ENCODE measurements at regions not wholly inside any gene's neighbourhood (a gene's known extent, or its start where the extent isn't known, plus 50 kb on each side); places are given as distances from the start of the nearest gene placed in this dataset.

DNA sequence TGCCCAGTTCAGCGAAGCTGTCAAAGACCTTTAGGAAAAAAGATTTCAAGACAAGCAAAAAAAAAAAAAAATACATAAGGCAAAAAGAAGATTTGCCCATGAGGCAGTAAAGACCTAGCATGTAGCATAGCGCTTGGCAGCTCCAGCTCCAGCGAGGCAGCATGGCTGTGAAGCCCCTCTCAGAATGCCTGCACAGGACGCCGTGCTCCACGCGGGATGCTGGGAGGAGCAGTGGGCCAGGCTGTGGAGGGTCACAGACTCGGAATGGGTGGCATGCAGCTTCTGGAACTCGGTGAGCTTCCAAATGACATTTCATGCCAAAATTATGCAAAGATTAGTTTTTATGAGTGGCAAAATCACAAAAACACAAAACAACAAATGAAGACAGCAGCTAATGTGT is 267.3 kb downstream of the ZNF516 start:
- no peak overlapping the region for H3K4me3 ChIP-seq (ENCODE audit: low read depth, low read length)
- DNase-seq (ENCODE audit: low read depth): no peak
- TF ChIP-seq, protein P1, sequence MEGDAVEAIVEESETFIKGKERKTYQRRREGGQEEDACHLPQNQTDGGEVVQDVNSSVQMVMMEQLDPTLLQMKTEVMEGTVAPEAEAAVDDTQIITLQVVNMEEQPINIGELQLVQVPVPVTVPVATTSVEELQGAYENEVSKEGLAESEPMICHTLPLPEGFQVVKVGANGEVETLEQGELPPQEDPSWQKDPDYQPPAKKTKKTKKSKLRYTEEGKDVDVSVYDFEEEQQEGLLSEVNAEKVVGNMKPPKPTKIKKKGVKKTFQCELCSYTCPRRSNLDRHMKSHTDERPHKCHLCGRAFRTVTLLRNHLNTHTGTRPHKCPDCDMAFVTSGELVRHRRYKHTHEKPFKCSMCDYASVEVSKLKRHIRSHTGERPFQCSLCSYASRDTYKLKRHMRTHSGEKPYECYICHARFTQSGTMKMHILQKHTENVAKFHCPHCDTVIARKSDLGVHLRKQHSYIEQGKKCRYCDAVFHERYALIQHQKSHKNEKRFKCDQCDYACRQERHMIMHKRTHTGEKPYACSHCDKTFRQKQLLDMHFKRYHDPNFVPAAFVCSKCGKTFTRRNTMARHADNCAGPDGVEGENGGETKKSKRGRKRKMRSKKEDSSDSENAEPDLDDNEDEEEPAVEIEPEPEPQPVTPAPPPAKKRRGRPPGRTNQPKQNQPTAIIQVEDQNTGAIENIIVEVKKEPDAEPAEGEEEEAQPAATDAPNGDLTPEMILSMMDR (conservative IDR thresholded peaks at IDR 0.05; ENCODE audit: low read depth, low read length): no peak

DNA sequence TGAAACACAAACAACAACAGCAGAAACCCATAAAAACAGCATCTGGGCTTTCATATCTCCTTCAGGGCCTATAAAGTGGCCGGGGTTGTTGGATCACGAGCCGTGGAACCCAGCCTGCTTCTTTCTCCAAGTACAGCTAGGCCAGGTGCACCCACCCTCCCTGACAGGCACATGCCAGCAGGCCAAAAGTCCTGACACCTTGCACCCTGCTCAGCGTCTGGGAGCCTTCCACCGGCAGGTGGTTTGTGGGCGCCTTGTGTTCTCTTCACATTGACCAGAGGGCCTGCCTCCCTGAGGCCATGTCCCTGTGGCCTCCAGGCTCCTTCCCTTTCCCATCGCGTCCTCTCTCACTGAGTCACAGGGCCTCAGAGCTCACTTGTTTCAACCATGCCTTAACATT is 271.6 kb downstream of the ZNF516 start:
- TF ChIP-seq, protein P1 (conservative IDR thresholded peaks at IDR 0.05; ENCODE audit: low read depth, low read length): no peak
- H3K4me3 ChIP-seq (ENCODE audit: low read depth, low read length): no peak overlapping the region
- DNase-seq (ENCODE audit: low read depth): no peak

DNA sequence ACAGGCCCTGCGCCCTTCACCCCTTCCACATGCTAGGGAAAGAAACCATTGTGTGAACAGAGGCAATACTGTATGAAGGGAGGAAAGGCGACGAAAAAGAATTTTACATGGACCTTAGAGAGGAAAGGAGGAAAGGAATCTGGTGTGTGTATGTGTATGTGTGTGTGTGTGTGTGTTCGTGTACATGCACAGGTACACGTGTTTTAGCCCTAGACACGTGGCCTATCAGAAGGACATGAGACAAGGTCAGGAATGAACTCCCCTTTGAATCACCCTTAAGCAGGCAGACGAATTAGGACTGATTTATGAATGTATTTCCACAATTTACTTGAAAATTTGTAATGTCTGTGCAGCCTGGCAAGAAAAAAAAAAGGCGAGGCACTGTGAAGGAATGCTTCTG is 276.0 kb downstream of the ZNF516 start:
- no peak for DNase-seq (ENCODE audit: low read depth)
- TF ChIP-seq, protein P1 (conservative IDR thresholded peaks at IDR 0.05; ENCODE audit: low read depth, low read length): no peak
- no peak overlapping the region for H3K4me3 ChIP-seq (ENCODE audit: low read depth, low read length)

DNA sequence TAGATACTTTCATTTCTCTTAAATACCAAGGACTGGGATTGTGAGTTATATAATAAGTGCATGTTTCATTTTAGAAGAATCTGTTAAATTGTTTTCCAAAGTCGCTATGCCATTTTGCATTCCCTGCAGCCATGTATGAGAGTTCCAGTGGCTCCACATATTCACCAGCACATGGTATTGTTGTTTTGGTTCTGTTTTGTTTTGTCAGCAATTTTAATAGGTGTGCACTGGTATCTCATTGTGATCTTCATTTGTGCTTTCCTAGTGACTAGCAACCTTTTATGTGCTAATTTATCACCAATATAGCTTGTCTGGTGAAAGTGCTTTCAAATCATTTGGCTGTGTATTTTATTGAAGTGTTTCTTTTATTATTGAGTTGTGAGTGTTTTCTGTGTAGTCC is 278.9 kb downstream of the ZNF516 start:
- no peak for DNase-seq (ENCODE audit: low read depth)
- H3K4me3 ChIP-seq (ENCODE audit: low read depth, low read length): no peak overlapping the region
- TF ChIP-seq, protein P1 (conservative IDR thresholded peaks at IDR 0.05; ENCODE audit: low read depth, low read length): no peak

DNA sequence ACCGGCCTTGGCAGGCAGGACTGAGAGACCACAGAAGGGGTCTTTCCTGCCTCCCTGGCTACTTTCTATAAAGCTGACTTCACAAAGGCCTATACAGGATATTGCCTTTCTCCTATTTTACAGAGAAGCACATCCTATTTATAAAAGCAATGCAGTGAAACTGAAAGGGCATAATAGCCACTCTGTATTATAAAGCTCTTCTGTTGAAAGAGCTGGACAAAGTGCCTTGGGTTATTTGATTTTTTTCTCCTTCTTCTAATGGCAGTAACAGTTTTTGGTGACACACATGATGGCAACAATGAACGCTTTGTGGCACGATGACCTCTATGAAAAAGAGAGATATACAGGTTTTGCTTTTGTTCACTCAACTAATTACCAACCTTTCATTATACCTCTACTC is 281.1 kb downstream of the ZNF516 start:
- H3K4me3 ChIP-seq (ENCODE audit: low read depth, low read length): no peak overlapping the region
- TF ChIP-seq, protein P1 (conservative IDR thresholded peaks at IDR 0.05; ENCODE audit: low read depth, low read length): no peak
- DNase-seq (ENCODE audit: low read depth): no peak

DNA sequence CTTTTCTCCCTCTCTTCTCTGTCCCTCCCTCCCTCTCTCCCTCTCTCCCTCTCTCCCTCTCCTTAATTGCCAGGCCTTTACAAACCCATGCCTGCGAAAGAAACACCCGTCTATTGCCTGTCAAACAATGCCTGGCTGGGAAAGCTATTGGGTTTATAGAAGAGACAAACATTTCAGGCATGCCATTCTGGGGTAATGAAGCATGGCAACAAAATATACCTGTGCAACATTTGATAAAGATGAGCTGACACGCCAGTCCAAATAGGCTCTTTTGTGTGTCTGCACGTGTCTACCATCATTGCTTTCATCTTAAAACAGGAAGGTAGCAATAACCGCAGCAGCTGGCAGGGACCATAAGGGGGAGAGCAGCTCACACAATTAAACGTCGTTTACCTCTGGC is 282.1 kb downstream of the ZNF516 start:
- DNase-seq (ENCODE audit: low read depth): no peak
- TF ChIP-seq, protein P1 (conservative IDR thresholded peaks at IDR 0.05; ENCODE audit: low read depth, low read length): no peak
- H3K4me3 ChIP-seq (ENCODE audit: low read depth, low read length): no peak overlapping the region

DNA sequence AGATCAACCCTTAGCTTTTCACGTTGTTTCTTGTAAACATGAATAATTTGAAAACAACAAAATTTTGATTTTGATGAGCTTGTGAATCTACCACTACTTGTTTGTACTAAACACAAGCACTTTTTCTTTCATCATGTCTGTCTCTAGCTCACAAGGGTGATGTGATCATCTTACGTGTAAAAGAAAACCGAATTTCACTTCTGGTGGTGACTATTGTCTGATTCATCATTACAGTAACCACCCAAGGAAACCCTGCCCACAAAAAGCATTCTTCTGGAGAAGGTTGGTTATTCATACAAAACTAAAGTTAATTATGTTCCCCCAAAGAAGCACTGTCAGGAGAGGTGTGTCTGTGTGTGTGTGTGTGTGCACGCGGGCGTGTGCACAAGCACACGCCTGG is 285.4 kb downstream of the ZNF516 start:
- no peak for DNase-seq (ENCODE audit: low read depth)
- TF ChIP-seq, protein P1 (conservative IDR thresholded peaks at IDR 0.05; ENCODE audit: low read depth, low read length): no peak
- H3K4me3 ChIP-seq (ENCODE audit: low read depth, low read length): no peak overlapping the region
